NCI-H748 (cell line): ENCODE measurements at regions not wholly inside any gene's neighbourhood (a gene's known extent, or its start where the extent isn't known, plus 50 kb on each side); places are given as distances from the start of the nearest gene placed in this dataset.

Source experiments
- DNase-seq: peaks from one replicate; lab custom pipeline; 2025; ENCODE audit not compliant: unreplicated experiment; lab: John Stamatoyannopoulos, UW

DNA sequence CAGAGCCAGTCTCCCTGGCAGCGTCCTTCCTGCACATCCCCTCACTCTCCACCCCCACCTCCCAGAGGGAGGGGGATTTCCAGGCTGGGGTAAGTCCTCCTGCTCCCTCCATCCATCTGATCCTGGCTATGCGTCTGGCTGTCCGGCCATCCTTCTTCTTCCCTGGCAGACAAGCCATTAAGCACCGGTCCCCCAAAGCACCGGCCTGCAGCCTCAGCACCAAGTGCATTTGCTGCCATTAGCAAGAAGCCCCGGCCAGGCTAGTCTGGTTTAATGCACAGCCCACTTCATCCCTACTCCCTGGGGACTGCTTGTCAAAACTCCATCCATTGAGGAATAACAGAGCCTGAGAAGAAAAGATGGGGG, 208.7 kb upstream of the IER5L start:
- no peak for DNase-seq

DNA sequence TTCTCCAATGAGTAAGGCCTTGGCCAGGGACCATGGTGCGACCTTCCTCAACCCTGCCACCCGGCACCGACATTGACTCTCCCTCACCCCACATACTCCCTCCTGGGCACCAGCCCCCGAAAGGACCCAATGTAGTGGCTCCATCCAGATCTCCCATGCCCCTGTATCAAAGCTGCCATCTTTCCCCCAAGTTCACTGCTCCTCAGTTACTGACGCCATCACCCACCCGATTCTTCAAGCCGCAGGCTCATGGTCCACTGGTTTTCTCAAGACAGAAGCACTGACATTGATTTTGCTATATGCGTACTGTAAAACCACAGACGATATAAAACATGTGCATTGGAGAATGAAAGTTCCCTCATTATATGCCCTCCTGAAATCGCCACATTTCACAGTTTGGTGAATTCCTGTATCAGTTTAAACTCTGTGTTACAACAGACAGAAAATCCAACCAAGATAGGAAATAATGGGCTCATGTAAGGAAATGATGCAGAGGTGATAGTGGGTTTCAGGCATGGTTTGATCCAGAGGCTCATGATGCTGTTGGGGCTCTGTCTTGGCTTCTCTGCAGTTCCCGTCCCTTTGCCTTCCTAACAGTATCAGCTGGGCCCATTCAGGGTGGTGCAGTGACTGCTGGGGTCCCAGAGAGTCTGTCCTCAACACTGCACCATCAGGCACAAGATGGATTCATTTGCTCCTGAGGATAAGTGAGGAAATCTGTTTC, 207.3 kb upstream of the IER5L start:
- no peak for DNase-seq

DNA sequence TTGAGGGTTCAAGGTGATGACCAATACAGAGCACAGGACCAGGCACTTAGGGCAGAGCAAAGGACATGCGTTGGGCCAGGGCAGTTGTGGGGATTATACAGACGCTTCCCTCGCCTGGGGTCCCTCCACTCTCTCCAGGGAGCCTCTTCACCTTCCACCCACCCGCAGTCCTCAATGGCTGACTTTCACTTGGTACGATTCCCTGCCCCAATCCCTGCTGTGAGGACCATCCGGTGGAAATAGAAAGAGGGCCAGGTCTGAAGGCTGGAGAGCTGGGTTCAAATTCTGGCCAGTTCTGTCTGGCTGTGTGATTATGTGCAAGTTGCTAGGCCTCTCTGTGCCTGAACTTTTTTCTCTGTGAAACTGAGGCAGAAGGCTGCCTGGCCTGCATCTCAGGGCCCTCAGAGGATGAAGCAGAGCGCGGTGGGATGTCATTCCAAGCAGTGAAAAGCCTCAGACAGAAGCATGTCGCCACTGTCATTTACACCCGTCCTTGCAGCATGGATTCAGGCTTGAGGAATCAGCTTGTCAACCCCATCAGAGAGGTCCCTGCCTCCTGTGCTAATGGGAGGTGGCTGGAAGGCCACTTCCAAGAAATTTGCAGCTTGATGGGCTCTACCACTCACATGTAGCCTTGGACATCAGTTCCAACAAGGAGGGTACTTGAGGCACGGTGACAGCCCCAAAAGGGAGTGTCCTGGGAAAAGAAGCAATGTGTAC, 206.6 kb upstream of the IER5L start:
- no peak for DNase-seq

DNA sequence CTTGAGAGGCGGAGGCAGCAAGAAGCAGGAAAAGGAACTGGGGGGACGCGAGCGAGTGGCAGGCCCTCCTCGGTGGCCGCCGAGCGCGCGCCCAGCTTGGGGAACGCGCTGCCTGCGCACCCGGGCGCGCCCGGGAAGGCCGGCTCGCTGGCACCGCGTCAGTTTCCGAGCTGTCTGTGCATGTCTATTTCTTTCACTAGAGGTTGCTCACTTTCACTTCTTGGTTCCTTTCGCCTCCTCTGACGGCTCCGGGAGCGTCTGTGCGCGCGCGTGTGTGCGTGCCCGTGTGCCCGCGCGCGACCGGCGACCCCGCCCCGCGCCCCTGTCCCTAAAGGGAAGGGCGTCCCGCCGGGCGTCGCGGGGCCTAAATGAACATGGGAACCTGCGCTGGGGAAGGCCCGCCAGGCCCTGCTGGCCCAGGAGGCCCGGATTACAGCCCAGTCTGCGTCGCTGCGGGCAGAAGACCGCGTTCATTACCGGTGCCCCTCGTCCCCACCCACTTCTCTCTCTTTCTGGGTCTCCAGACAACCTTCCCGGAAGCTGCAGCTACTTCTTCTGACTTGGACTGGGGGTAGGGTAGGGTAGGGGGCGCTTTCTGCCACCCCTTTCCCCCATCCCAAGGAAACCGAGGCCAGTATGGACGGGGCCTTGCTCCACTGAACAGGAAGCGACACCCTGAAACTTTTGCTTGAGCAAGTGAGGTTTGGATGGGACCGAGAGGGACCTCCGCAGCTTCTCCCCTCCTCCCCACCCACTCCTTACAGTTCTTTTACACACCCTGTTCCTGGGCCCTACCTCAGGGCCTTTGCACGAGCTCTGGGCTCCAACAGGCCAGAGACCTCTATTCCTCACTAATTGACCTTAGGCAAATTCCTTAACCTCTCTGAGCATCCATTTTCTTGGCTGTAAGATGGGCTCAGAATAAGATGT, 205.8 kb upstream of the IER5L start:
- DNase-seq = peak; percentile 82

DNA sequence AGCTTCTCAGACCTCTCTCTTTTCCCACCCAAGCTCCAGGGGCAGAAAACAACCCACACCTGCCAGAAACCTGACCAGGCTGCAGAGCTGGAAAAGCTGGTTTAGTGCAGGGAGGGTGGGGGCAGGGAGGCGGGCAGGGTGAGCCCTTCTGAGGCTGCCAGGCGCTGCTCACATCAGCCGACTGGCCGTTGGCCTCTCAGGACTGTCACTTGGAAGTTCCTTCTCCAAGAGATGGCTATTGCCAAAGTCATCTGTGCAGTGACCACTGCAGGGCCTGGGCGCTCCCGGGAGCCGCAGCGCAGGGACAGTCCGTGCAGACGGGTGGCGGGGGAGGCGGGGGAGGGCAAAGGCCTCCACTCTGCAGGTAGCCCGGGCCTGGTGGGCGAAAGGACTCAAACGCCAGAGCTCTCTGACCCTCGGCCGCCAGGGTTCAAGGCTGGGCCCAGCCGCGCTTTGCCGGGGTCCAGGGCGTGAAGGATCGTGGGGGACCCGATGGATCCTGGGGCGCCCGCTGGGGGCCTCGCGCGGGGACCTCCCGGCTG, 205.0 kb upstream of the IER5L start:
- peak; percentile 94 for DNase-seq

DNA sequence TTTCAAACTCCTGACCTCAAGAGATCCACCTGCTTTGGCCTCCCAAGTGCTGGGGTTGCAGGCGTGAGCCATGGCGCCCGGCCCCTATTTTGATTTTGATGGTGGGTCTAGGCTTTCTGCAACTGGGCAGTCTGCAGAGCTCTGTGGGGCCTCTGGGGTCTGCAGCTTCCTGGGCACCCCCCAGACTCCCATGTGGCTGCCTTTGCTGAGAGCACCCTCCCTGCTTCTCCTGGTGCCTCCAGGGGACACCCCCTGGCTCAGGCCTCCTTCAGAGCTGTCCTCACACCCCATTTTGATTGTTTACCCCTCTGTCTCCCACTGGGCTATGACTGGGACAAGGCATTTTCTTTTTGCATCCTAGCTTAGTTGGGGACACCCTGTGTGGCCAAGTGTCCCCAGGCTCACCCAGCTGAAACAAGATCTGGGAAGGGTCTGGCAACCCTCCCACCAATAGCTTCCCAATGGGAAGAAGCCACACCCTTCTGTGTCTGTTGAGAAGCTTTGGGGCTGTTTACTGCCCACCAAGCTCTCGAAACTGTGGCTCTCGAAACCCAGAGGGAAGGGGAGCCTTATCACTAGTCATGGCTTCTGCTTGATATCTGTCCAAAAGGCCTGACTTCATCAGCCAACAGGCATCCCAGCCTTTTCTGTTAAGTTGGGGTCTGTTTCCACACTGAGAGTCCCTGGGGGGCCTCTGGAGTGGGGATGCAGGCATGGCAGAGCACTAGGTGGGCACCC, 204.4 kb upstream of the IER5L start:
- DNase-seq = peak; percentile 88

GRCh38 chr9:129381481-129381957, 203.5 kb upstream of the IER5L start:
- DNase-seq = no peak

- DNase-seq = no peak
These were observed 202.9 kb upstream of the IER5L start for GRCh38 chr9:129380961-129381401.

DNA sequence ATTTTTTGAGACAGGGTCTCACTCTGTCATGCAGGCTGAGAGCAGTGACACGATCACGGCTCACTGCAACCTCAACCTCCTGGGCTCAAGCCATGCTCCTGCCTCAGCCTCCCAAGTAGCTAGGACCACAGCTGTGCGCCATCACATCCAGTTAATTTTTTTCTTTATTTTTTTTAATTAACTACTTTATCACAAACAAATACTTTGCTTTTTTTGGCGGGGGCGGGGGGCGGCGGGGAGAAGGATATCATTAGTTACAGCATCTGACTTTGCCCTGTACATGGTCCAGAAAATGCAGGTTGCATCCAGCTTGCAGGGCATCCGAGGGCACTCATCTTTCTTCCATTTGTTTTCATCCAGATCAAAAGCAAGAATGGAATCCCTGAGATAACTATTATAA, 201.8 kb upstream of the IER5L start:
- no peak for DNase-seq

- no peak for DNase-seq
These were observed 201.2 kb upstream of the IER5L start for GRCh38 chr9:129379181-129379836.

GRCh38 chr9:129377931-129378661, 200.0 kb upstream of the IER5L start:
- no peak for DNase-seq

GRCh38 chr9:129377181-129377580, 199.1 kb upstream of the IER5L start:
- no peak for DNase-seq

- DNase-seq = no peak
These were observed 197.8 kb upstream of the IER5L start for GRCh38 chr9:129375845-129376244.

DNA sequence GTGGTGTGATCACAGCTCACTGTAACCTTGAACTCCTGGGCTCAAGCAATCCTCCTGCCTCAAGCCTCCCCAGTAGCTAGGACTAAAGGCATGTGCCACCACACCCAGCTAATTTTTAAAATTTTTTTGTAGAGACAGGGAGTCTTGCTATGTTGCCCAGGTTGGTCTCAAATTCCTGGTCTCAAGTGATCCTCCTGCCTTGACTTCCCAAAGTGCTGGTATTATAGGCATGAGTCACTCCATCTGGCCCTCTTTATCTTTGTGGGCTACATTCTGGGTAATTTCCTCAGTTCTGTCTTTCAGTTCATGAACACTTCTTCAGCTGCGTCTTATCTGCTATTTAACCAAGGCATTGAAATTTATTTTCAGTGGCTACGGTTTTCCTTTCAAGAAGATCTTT, 196.6 kb upstream of the IER5L start:
- no peak for DNase-seq

GRCh38 chr9:129374231-129374630, 196.2 kb upstream of the IER5L start:
- no peak for DNase-seq

GRCh38 chr9:129373361-129373760, 195.3 kb upstream of the IER5L start:
- no peak for DNase-seq

- no peak for DNase-seq
These were observed 192.7 kb upstream of the IER5L start for GRCh38 chr9:129370770-129371169.

DNA sequence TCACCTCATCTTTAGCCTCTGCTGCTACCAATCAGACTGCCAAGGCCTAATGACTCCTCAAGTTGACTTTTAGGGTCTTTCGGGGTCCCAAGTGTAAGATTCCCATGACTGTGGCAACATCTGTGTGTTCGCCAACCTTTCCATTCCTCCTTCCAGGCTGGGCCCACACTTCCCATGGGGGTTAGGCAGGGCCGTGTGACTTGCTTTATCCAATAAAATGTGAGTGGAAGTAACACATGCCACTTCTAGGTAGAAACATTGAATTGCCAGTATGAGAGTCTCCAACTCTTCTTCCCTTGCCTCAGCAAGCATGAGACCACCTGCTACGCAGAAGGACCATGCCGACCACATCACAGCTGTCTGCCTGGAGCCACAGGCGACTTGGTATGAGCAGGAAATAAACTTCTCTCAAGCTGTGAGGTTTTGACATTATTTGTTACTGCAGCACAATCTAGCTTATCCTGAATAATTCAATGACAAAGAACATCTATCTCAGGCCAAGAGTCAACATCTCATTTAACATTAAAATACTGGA, 190.4 kb upstream of the IER5L start:
- DNase-seq = no peak

DNA sequence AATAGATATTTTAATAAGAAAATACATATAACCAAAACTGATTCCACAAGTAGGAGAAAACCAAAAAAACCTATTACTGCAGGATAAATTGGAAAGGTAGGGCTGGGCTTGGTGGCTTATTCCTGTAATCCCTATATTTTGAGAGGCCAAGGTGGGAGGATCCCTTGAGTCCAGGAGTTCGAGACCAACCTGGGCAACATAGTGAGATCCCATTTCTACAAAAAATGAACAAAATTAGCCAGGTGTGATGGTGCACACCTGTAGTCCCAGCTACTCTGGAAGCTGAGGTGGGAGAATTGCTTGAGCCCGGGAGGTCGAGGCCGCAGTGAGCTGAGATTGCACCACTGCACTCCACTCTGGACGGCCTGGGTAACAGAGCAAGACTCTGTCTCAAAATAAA, 189.2 kb upstream of the IER5L start:
- DNase-seq = no peak
